GM19455 (cell line): ENCODE measurements at regions not wholly inside any gene's neighbourhood (a gene's known extent, or its start where the extent isn't known, plus 50 kb on each side); places are given as distances from the start of the nearest gene placed in this dataset.
"Not testable (repeated sequence)": the region's sequence is repeated elsewhere in the genome, so short reads cannot be mapped to it uniquely, and the experiment has no call there.

Source experiments
- ATAC-seq: cut with Tn5 transposase; IDR thresholded peaks from one replicate; pipeline ENCODE4 v1.9.1; 2021; ENCODE audit not compliant: unreplicated experiment

GRCh38 chr2:187002242-187002641, 153.3 kb upstream of the ZSWIM2 start:
- ATAC-seq: no peak

- no peak for ATAC-seq
Observed at GRCh38 chr2:187001248-187001647, 152.3 kb upstream of the ZSWIM2 start.

- no peak for ATAC-seq
Observed at GRCh38 chr2:186995092-186995491, 146.1 kb upstream of the ZSWIM2 start.

GRCh38 chr2:186992597-186992996, 143.6 kb upstream of the ZSWIM2 start:
- no peak for ATAC-seq

GRCh38 chr2:186991766-186992417, 142.9 kb upstream of the ZSWIM2 start:
- ATAC-seq: no peak

- no peak for ATAC-seq
Observed at GRCh38 chr2:186984966-186985365, 136.0 kb upstream of the ZSWIM2 start.

GRCh38 chr2:186984481-186984880, 135.5 kb upstream of the ZSWIM2 start:
- no peak for ATAC-seq

- ATAC-seq: no peak
Observed at GRCh38 chr2:186980787-186981550, 132.0 kb upstream of the ZSWIM2 start.

GRCh38 chr2:186980117-186980442, 131.1 kb upstream of the ZSWIM2 start:
- ATAC-seq: no peak

- ATAC-seq: no peak
Observed at GRCh38 chr2:186979439-186980116, 130.6 kb upstream of the ZSWIM2 start.

GRCh38 chr2:186977433-186978045, 128.6 kb upstream of the ZSWIM2 start:
- no peak for ATAC-seq

- no peak for ATAC-seq
Observed at GRCh38 chr2:186976329-186976728, 127.4 kb upstream of the ZSWIM2 start.

GRCh38 chr2:186972281-186972970, 123.5 kb upstream of the ZSWIM2 start:
- no peak for ATAC-seq

- peak; percentile 91 for ATAC-seq
Observed at GRCh38 chr2:186968277-186968676, 119.3 kb upstream of the ZSWIM2 start.

GRCh38 chr2:186966015-186966414, 117.0 kb upstream of the ZSWIM2 start:
- ATAC-seq: no peak

GRCh38 chr2:186962085-186962747, 113.2 kb upstream of the ZSWIM2 start:
- no peak for ATAC-seq

- ATAC-seq: not testable (repeated sequence)
Observed at GRCh38 chr2:186960241-186960640, 111.3 kb upstream of the ZSWIM2 start.

- ATAC-seq: no peak
Observed at GRCh38 chr2:186959486-186959885, 110.5 kb upstream of the ZSWIM2 start.

GRCh38 chr2:186950694-186951093, 101.7 kb upstream of the ZSWIM2 start:
- no peak for ATAC-seq

GRCh38 chr2:186949726-186950256, 100.8 kb upstream of the ZSWIM2 start:
- ATAC-seq: no peak
